HG02870 (cell line): ENCODE measurements at regions not wholly inside any gene's neighbourhood (a gene's known extent, or its start where the extent isn't known, plus 50 kb on each side); places are given as distances from the start of the nearest gene placed in this dataset.
"Not testable (repeated sequence)": the region's sequence is repeated elsewhere in the genome, so short reads cannot be mapped to it uniquely, and the experiment has no call there.

Source experiments
- ATAC-seq: cut with Tn5 transposase; IDR thresholded peaks from one replicate; pipeline ENCODE4 v1.9.1; 2021; ENCODE audit warnings: mild to moderate bottlenecking, moderate library complexity; ENCODE audit not compliant: unreplicated experiment

DNA sequence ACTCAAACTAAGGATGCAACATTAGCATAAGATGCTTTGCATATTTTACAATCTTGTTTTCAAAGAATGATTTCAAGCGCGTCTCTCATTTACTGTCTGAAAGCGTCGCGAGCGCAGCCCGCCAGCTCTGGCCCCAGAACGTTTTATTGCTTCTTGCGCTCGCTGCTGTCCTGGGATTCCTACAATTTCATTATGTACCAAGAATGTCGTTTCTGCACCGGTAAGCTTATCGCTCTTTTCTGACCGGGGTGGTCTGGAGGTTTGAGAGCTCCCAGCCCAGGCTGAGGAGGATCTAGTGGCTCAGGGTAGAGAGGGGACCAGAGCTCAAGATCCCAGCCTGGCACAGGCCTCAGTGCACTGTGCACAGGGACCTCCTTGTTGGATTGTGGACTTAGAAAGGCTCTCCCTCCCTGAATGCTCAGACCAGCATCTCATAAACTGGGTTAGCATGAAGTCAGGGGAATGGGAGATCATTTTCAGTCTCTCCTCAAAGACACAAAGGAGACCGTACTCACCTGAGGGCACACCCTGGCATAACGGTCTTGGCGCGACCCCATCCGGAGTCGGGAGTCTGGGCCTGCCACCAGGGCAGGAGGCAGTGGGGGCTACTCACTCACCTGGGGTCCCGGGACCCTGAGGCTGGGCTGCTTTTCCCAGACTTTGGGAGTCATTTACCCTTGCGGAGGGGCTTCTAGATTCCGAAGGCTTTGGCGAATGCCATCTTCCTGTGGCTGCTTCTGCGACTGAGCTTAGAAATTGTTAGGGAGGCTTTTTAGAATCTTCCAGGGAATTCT lies 817.4 kb downstream of the BRD1 start:
- no peak for ATAC-seq

DNA sequence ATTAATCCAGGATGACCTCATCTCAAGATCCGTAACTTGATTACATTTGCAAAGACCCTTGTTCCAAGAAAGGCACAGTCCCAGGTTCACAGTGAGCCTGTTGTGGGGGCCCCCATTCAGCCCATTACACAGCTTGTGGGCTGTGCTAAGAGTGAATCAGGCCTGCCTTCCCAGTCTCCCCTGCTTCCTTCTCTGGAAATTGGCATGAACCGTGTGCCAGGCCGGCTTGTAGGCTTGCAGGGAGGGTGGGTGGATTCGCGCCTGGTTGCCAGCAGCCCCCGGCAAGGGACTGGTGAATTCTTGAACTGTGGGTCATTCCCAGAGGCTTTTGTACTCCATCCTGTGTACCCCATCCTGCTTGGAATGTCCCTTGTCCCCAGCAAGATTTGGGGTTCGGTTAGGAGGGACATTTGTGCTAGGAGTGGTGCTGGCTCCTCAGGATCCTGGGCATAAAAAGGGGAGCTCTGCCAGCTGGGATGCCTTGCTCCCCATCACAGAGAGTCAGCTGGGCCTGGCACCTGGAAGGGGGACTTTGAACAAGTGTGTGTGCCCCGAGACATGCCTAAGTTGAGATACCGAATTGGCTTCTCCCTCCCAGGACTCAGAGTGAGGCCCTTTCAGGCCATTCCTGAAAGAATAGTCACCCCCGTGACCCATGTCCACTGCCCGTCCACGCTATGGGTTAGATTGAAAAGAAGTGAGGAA lies 818.2 kb downstream of the BRD1 start:
- no peak for ATAC-seq

DNA sequence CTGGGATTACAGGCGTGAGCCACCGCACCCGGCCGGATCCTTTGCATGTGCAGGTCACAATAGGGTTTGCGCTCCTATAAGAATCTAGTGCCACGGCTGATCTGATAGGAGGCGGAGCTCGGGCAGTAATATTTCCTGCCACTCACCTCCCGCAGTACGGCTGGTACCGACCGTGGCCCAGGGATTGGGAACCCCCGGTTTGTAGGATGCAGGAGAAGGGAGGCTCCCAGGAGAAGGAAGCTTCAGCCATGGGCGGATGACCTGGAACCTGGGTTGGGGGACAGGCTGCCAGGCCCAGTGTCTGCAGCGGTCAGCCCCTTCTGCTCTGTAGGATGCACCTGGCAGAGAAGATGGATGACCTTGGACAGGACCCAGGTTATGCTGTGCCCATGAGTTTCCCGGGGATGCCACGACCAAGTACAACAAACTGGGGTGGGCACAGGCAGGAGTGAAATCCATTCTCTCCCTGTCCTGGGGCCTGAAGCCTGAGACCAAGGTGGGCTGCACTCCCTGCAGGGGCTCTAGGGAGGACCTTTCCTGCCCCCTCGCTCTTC lies 818.9 kb downstream of the BRD1 start:
- ATAC-seq = no peak

DNA sequence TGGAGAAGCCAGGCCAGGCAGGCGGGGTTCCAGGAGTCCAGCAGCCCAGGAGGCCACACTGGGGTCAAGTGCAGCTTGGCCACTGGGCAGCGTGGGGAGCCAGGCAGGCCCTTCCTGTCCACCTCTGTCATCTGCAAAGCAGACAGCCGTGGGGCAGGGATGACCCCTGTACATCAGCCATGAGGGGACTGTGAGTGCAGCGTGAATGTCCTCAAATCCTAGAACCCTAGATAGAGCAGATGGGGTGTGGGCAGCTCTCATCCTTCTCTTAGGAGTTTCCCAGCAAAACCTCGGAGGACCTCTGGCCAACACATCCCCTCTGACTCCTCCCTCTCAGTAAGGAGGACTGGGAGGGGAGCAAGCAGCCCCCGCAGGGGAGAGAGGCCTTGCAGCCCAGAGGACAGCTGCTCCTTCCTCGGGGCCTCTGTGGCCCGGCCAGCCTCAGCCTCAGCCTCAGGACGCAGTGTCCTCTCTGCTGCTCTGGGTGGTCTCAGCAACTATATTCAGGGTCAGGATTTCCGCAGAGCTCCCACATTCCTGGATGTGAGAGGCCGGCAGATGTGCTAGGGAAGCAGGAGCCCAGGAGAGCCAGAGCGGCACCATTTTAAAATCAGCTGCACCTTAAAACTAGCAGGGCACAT lies 820.5 kb downstream of the BRD1 start:
- ATAC-seq = no peak

DNA sequence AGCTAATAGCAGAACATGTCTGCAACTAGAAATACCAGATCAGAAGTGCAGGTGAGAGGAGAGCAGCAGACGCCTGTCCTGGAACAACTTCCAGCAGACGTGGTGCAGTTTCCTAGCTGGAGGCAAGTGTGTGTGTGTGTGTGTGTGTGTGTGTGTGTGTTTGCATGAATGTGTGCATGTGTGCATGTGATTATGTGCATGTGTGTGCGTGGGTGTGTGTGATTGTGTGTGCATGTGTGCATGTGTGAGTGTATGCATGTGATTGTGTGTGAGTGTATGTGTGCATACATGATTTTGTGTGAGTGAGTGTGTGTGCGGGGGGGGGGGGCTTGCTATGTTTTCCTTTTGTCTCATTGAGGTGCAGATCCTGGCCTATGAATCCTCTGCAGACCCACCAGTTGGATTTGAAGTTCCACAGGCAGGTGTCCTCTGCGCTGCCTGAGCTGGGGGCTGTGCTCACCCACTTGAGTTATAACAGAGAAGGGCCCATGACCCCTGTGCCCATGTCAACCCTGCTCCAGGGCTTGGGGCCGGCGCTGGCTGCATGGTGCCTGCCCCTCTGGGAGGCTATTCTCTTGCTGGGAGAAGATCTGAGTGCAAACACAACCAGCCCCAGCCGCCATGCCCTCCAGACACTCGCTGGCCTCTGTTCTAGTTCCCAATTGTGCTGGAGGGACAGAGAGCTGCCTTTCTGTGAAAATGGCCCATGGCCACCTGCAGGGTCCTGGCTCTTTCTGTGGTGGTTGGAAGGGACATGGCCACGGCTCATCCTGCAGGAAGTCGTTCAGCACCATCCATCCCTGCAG lies 821.3 kb downstream of the BRD1 start:
- ATAC-seq = no peak

DNA sequence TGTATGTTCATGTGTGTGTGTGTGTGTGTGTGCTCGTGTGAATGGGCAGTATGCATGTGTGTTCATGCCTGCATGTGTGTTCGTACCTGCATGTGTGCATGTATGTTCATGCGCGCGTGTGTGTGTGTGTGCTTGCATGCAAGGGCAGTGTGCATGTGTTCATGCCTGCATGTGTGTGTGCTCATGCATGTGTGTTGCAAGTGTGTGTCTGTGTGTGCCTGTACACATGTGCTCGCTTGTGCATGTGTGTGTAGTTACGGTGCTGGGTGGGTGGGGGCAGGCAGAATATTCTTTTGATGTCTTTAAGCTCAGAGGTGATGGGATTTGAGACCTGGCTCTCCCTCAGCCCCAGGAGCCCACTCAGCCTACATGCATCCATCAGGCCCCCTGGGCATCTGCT lies 822.1 kb downstream of the BRD1 start:
- ATAC-seq = no peak

DNA sequence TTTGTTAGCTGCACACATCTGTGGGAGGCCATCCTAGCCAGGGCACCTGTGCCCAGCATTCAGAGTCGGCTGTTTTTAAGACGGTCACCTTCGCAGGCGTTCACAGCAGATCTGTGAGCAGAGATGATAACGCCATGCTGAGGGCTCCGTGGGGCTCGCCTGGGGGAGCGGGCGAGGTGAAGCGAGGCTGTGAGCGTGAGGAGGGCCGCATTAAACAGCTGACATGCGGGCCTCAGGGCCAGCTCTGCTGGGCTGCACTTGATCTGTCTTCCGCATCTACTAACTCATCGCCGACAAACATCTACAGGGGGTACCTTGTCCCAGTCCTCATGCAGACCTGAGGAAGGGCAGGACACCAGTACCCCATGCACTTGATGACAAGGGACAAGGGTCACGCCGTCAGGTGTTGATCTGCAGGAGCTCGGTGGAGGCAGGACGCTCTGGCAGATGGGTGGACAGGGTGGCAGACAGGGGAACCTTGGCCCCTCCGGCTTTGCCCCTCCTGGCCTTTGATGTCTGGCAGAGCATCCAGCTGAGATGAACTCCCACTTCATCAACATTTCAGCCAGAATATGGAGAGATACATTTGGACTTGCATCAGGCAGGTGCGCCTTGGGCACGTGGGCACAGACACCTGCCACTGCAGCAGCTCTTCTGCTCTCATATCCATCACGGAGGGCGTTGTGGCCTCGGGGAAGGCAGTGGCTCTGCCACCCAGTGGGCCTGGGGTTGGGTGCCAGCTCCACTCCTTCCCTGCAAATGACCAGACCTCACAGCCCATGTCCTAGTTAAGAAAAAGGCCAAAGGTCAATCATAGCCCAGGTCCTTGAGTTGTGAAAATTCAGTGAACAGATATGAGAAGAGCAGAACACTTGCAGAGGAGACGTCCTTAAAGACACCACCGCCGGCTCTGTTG lies 822.9 kb downstream of the BRD1 start:
- no peak for ATAC-seq

DNA sequence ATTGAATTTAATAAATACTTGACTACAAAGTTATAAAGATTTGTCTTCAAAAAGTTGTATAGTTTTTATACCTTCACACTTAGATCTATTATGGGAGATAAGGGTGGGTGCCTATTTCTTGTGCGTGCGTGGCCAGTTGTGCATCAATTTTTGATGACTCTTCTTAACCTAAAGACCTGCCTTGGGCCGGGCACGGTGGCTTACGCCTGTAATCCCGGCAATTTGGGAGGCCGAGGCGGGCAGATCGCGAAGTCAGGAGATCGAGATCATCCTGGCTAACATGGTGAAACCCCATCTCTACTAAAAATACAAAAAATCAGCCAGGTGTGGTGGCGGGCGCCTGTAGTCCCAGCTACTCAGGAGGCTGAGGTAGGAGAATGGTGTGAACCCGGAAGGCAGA lies 830.1 kb downstream of the BRD1 start:
- ATAC-seq = not testable (repeated sequence)

DNA sequence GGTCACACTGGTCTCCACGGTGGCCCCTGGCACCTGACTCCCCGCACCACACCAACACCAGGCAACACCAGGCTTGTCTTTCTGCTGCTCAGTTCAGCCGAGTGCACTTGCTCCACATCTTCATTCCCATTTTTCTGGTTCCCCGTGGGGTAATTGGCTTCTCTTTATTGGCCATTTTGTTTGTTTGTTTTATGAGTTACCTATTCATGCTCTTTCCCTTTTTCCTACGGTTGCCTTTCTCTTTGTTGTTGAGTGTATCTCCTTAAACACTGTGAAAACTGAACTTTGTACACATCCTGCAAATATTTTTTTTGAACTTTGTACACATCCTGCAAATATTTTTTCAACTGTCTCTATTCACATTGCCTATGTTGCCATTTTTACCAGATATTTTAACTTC lies 834.0 kb downstream of the BRD1 start:
- ATAC-seq = no peak

DNA sequence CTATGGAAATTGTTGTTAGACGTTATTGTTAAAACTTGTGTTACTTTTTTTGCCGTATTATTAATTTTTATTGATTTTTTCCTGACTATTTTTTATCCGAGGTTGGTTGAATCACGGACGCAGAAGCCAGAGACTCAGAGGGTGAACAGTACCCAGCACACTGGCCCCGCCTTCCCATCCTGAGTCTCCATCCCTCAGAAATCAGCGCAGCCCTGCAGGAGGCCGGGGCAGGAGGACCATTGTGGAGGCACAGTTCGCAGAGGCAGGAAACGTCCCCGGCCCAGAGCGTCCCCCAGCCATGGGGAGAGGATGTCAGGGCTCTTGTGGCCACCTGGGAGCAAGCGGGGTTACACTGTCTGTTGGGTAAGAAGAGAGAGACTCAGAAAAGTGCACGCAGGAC lies 843.0 kb downstream of the BRD1 start:
- no peak for ATAC-seq

DNA sequence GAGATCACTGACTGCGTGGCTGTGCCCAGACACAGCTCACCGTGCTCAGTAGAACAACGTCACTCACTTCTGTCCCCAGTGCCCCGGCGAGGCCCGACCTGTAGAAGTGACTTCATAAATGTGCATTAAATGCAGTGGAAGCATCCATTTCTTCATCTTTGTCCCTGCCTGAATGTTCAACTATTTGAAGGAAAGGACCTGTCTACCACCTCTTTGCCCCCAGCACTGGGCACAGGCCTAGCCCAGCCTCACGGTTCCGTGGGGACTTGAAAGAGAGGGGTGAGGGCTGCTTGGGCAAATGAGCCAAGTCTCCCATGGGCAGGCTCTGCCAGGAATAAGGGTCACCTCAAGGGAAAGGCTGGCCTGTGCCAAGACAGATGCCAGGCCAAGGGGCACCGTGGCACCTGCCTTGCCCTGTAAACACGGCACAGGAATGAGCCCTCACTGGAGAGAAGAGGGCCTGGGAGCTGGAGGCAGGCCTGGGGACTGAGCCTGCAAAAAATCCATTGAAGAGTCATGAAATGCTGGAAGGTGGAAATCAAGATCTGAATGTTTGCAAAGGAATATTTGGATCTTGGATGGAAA lies 845.3 kb downstream of the BRD1 start:
- ATAC-seq = no peak

DNA sequence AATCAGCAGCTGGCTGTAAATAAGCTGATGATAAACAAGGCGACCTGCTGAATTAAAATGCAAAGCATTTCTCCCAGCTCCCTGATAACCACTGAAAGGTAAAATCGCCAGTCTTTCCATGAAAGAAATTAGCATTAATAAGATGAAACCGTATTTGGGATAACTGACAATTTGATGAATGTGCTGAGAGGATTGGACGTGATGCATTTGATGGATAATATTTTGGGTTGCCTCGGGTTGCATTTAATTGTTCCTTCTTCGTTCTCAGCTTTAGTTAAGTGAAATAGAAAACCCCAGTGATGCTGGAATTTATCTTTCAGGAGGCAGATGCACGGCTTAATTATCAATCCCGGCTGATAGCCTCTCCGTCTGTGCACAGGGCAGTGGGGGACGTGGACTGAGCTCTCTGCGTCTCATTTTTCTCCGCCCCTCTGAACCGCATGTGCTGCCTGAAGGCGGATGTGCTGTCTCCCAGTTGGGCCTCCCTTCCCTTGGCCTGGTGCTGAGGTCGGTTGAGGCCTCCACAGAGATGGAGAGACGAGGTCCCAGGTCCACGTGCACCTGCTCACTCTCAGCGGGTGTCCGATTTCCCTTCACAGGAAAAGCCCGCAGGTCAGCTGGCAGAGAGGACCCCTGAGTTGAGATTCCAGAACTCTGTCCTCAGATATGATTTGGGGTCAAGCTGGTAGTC lies 846.2 kb downstream of the BRD1 start:
- ATAC-seq = no peak

DNA sequence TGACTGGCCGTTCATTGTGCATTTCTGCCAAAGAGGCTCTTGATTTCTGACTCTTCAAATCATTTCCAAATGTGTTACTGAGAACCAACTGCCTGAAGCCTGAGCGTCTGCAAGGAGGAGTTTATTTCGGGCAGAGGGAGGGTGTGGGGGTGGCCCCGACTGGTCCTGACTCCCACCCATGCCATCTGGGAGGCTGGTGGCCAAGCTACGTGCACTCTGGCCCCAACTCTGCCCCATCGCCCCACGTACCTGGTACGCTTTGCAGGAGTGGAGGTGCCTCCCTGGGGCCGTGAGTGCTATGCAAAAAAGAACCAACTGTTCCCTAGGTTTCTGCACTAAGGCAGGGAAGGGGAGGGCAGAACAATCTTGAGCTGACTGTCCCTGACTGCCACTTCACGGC lies 846.8 kb downstream of the BRD1 start:
- ATAC-seq = no peak

DNA sequence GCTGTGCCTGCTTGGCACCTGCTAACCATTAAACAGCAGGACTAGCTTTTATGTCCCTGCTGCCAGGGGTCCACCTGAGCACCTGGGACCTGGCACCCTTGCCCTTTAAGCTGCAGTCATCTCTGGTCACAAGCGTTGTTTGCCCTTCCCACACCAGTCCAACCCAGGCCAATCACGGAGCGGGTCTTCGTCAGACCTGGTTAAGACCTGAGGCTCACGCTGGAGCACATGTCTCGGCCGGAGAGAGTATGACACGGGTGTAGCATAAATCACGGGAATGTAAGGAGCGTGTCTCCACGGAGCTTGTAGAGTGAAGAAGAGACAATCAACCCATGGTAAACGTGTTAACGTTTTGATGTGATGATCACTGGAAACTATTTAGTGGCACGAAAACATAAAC lies 847.3 kb downstream of the BRD1 start:
- no peak for ATAC-seq

DNA sequence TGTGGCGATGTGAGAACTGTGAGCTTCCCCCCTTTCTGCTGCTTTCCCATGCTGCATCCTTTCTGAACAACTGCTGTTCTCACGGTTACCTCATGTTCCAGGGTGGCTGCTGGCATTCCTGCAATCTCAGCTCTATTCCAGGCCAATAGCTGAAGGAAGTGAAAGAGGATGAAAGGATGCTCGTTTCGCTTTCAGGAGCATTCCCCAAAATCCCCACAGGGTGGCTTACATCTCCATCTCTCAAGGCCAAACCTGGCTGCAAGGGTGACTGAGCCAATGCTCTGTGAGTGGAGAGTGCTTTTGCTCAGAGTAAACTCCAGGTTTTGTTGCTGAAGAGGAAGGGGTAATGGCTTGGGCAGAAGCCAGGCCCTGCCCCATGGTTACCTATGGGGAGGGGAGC lies 848.2 kb downstream of the BRD1 start:
- no peak for ATAC-seq

DNA sequence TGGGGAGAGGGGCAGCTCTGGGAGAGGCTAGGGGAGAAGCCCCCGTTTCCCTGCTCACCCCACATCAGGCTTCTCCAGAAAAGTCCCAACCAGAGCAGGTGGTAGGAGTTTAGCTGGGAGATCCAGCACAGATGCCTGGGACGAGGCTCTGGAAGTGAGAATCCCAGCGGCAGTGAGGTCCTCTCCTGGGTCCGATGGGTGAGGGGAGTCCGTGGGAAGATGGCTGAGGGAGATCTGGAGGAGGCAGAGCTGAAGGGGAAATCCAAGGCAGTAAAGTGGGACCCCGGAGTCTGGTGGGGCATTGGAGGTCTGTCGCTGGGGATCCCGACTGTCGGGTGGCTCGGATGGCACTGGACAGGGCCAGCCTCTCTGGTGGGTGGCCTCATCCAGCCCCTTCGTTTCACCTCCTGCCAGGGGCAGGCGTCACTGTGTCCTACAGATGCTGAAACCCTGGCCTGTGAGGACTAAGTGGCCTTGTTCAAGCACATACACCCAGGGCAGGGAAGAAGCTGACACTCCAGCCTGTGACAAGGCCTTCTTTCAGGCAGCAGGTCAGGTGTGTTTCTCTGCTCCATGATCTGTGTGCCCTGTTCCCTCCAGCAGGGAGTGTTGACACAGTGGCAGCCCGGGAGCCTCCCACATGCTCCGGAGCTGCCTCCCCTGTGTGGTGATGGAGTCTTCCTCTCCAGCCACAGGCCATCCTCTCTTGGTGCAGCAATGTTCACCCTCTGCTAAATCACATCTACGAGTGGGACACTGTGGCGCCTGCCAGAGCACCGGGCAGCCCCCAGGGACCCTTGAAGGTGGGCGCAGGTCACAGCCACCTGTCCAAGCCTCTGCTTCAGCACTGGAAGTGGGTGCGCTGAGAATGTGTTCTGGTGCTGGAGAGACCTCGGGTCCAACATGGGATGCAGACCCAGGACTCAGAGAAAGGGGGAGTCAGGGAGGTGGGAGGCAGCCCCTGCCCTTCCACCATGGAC lies 850.8 kb downstream of the BRD1 start:
- ATAC-seq = no peak

DNA sequence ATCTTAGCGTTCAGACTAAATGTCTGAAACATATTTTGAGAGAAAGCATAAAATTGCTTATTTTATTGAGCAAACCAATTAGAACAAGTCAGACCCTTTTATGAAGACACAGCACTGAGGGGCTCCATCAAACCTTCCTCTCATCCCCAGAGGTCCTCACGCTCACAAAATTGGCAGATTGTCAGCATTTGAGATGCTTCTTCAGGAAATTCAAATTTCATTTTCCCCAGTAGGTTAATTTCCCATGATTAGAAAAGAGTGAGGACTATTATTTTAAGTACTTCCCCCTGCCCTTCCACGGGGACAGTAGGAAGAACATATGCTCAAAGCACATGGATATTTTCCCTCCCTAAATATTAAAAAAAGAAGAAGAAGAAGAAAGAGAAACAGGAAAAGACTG lies 851.8 kb downstream of the BRD1 start:
- ATAC-seq = no peak

DNA sequence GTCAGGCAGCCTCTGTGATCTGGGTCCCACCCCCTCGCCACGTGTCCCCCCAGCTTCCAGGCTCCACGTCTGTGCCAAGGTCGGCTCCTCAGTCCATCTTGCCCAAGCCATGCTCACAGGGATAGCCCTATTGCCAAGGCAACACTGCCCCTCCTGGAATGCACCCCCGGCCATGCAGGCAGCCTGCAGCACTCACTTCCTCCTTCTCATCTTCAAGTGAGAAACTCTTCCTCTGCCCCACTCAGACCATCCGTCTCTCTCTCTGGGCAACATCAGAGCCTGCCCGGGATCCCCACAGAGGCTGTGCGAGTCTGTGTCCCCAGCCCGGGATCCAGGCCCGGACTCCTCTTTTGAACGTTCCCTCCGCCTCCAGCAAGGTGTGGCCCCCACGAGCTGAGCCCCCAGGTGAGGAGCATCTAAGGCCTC lies 852.3 kb downstream of the BRD1 start:
- ATAC-seq = no peak
